Heart left ventricle (tissue), 16 donors: ENCODE measurements at regions not wholly inside any gene's neighbourhood (a gene's known extent, or its start where the extent isn't known, plus 50 kb on each side); places are given as distances from the start of the nearest gene placed in this dataset.

ENCODE experiments used
- ATAC-seq, 4 donors: fragments of 200-7000 bp; cut with Tn5 transposase; one replicate each; pipeline ENCODE4 v1.9.1; 2020 to 2022; ENCODE audit warnings: moderate library complexity in 4 of 4, mild to moderate bottlenecking in 3 of 4, moderate number of reproducible peaks in 1 of 4
- DNase-seq, 5 donors: peaks; one replicate each; pipeline ENCODE4 v3.0.0-alpha.2; 2020
- H3K27ac ChIP-seq, 12 donors: fragments of 200-600 bp; sonication (generic) in 4 of 12; one replicate each; pipeline versions ENCODE4 v1.5.0 to v1.8.0; 2016 to 2022; ENCODE audit warnings: mild to moderate bottlenecking in 2 of 12
- H3K27me3 ChIP-seq, 9 donors: fragments of 200-600 bp; sonication (generic) in 2 of 9; one replicate each; pipeline versions ENCODE4 v1.5.1 to v1.8.0; 2016 to 2022; ENCODE audit warnings: mild to moderate bottlenecking in 3 of 9
- H3K36me3 ChIP-seq, 9 donors: fragments of 200-600 bp; sonication (generic) in 2 of 9; one replicate each; pipeline versions ENCODE4 v1.5.0 to v1.8.0; 2018 to 2022; ENCODE audit warnings: mild to moderate bottlenecking in 2 of 9
- H3K4me1 ChIP-seq, 12 donors: fragments of 200-600 bp; sonication (generic) in 4 of 12; one replicate each; pipeline versions ENCODE4 v1.5.0 to v1.8.0; 2016 to 2022; ENCODE audit warnings: mild to moderate bottlenecking in 3 of 12
- H3K4me3 ChIP-seq, 12 donors: fragments of 200-600 bp; sonication (generic) in 4 of 12; one replicate each; pipeline versions ENCODE4 v1.5.0 to v1.8.0; 2017 to 2022; ENCODE audit warnings: mild to moderate bottlenecking in 9 of 12, moderate library complexity in 4 of 12
- H3K9me3 ChIP-seq, 12 donors: fragments of 200-600 bp; sonication (generic) in 4 of 12; one replicate each; pipeline versions ENCODE4 v1.5.0 to v1.8.0; 2016 to 2022; ENCODE audit warnings: mild to moderate bottlenecking in 1 of 12
- POLR2A ChIP-seq, 2 donors: fragments of 450-650 bp; IDR thresholded peaks; one replicate each; pipeline ENCODE4 v1.6.1; 2017; ENCODE audit warnings: antibody characterized with exemption in 2 of 2, mild to moderate bottlenecking in 2 of 2, moderate library complexity in 2 of 2
- WGBS, 4 donors: extraction: QIAGEN DNeasy Blood & Tissue Kit in 2 of 4; methylation state at CpG; one replicate each; pipeline versions ENCODE4 v1.1.5 to v1.1.7; 2013 to 2018; 5-methylcytosine and 5-hydroxymethylcytosine counted together
- intact Hi-C, 10 donors: fragments of 100-400 bp; cut with DNase I; formaldehyde crosslinking; loops; one replicate each; pipeline versions ENCODE4 v1.11.1 to v1.14.2; 2022
- TF ChIP-seq, protein P1 (sequence below), 12 donors: fragments of 200-600 bp; sonication (generic) in 4 of 12; IDR thresholded peaks; one replicate each; pipeline versions ENCODE4 v1.5.0 to v1.8.0; 2018 to 2022; ENCODE audit warnings: antibody characterized with exemption in 12 of 12, mild to moderate bottlenecking in 5 of 12
- donor health status: ischemic (EF 13 %, LVEDD 7.1; RV severe dilation, severe dysfunction).
- donor health status: healthy with polysubstance abuse.
- donor health status: DM: no; HTN: yes; CAD: no.
- donor health status: DM: no; HTN: no; CAD: no.
- donor health status: ischemic (EF 25% LVEDD 6.9; RV normal size, moderate dysfunction).
- donor health status: ischemic (EF 25% LVEDD 5.7; RV mildly dilated, moderate dysfunction).
- donor health status: healthy.
- donor health status: DM: yes; HTN: yes; CAD: no.
- donor health status: ischemic (EF 35%, LVEDD 5.7; RV mildly dilated, moderate dysfunction).
- donor health status: nonischemic (EF 11% LVEDD 7.7; RV severe dilation, severe dysfunction).
- donor health status: DM: yes; HTN: yes; CAD: no.
- donor health status: PGD.
- donor health status: ischemic (EF 29% LVEDD 5.4; RV normal size, mild dysfunction).
- donor health status: nonischemic (EF 23%, LVEDD 6.1; RV moderate dilation, normal function).

DNA sequence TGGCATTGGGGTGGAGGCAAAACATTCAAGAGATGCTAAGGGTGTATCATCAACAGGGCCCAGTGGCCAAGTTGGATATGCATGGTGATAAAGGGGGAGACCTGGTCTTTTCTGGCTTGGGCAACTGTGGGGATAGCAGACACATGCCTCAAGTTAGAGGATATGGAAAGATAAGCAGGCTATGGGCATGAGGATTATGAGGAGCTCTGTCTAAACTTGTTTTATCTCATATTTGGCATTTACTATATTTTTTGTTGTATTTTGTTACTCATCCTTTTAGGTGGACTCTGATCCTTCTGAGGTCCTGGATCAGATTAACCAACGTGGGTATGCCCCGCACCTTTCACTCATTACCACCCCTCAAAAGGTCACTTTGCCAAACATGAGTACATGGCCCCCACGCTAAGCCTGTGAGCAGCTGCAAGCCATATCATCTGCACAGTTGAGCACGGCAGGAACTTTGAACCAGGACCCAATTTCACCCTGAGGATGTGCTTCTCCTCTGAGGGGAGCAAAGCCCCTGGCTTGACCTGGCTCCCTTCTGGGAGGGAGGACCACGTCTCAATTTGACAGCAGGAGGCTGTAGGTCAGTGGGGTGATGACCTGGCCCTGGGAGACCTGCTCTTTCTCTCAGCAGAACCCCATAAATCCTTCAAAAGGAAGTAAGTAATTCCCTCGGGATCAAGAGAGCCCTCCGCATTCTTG, 71.1 kb upstream of the CD180 start:
- intact Hi-C loops, result no loop called here

GRCh38 chr5:67266654-67267350, 70.2 kb upstream of the CD180 start:
- Histone ChIP-seq H3K9me3 (peaks cover 0 to 6% (median 0%) of the 10 kb centered on the region in 12 donors), H3K4me1 (peaks cover 4 to 30% (median 25%) of the 10 kb centered on the region in 12 donors), H3K4me3 (no peak overlapping the region), H3K27ac (peak overlapping the region in 4 of 12 donors; percentile 61 to 90 (median 85)), H3K27me3 (no peaks in the 10 kb centered on the region), H3K36me3 (no peaks in the 10 kb centered on the region)
- DNase-seq, result no peak
- no peak for ATAC-seq
- no peak for TF ChIP-seq POLR2A (IDR thresholded peaks at IDR 0.05)
- TF ChIP-seq, protein P1, sequence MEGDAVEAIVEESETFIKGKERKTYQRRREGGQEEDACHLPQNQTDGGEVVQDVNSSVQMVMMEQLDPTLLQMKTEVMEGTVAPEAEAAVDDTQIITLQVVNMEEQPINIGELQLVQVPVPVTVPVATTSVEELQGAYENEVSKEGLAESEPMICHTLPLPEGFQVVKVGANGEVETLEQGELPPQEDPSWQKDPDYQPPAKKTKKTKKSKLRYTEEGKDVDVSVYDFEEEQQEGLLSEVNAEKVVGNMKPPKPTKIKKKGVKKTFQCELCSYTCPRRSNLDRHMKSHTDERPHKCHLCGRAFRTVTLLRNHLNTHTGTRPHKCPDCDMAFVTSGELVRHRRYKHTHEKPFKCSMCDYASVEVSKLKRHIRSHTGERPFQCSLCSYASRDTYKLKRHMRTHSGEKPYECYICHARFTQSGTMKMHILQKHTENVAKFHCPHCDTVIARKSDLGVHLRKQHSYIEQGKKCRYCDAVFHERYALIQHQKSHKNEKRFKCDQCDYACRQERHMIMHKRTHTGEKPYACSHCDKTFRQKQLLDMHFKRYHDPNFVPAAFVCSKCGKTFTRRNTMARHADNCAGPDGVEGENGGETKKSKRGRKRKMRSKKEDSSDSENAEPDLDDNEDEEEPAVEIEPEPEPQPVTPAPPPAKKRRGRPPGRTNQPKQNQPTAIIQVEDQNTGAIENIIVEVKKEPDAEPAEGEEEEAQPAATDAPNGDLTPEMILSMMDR (IDR thresholded peaks at IDR 0.05), result no peak
- intact Hi-C loops, result no loop called here
- WGBS, 4 donors, result 97 to 99% (median 98%) methylated on average over 6 of the region's 6 CpGs

More for the DNA sequence above, 71.1 kb upstream of the CD180 start:
- TF ChIP-seq POLR2A (IDR thresholded peaks at IDR 0.05), result no peak
- TF ChIP-seq, protein P1 (IDR thresholded peaks at IDR 0.05), result no peak
- ATAC-seq (peak; percentile 34 to 41 (median 36)), DNase-seq (peak; percentile 36 to 78 (median 48))
- peak overlapping the region; percentile 61 to 94 (median 86) for H3K27ac ChIP-seq
- H3K36me3 ChIP-seq, result no peaks in the 10 kb centered on the region
- H3K27me3 ChIP-seq, result no peaks in the 10 kb centered on the region
- peaks cover 0 to 6% (median 0%) of the 10 kb centered on the region in 12 donors for H3K9me3 ChIP-seq
- H3K4me1 ChIP-seq, result peaks cover 4 to 30% (median 25%) of the 10 kb centered on the region in 12 donors
- peak overlapping the region in 2 of 12 donors; percentile 5 to 28 for H3K4me3 ChIP-seq
- WGBS, 4 donors, result 39 to 55% (median 46%) methylated on average over 7 of the region's 7 CpGs

GRCh38 chr5:67265951-67266350, 69.4 kb upstream of the CD180 start:
- Histone ChIP-seq H3K36me3 (no peaks in the 10 kb centered on the region), H3K9me3 (peaks cover 0 to 4% (median 0%) of the 10 kb centered on the region in 12 donors), H3K27ac (peak overlapping the region in 1 of 12 donors; percentile 90), H3K4me1 (peaks cover 4 to 30% (median 25%) of the 10 kb centered on the region in 12 donors), H3K27me3 (no peaks in the 10 kb centered on the region), H3K4me3 (no peak overlapping the region)
- WGBS, 4 donors, result 44 to 69% (median 59%) methylated on average over 1 of the region's 1 CpG
- intact Hi-C loops, result no loop called here
- DNase-seq (no peak), ATAC-seq (no peak)
- TF ChIP-seq, protein P1 (IDR thresholded peaks at IDR 0.05), result no peak
- no peak for TF ChIP-seq POLR2A (IDR thresholded peaks at IDR 0.05)
